GM10266 (cell line): ENCODE measurements at regions not wholly inside any gene's neighbourhood (a gene's known extent, or its start where the extent isn't known, plus 50 kb on each side); places are given as distances from the start of the nearest gene placed in this dataset.

ENCODE experiments used
- DNase-seq: peaks from one replicate; pipeline ENCODE4 v3.0.0; 2012; ENCODE audit errors: extremely low spot score
- TF ChIP-seq, protein P1 (sequence below): IDR thresholded peaks from 2 replicates; pipeline ENCODE4 v1.5.1; 2012; ENCODE audit warnings: mild to moderate bottlenecking, low read depth; ENCODE audit not compliant: control insufficient read depth, insufficient read depth; ENCODE audit errors: missing control alignments

DNA sequence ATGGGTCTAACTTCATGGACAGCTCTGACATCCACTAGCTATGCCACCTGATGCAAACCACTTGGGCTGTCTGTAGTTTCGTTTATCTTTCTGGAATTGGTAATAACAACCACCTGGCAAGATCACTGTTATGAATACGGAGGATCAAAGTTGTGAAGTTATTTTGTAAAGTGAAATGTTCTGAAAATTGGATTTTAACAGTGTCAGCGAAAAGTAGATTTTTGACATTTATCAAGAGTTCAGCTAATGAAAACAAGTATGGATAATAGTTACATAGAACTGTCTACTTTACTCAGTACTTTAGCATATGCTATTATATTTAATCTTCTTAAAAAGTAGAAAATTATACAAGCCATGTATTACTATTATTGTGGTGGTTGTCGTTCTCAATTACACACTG is 813.8 kb downstream of the RNF144A start:
- DNase-seq: no peak
- TF ChIP-seq, protein P1, sequence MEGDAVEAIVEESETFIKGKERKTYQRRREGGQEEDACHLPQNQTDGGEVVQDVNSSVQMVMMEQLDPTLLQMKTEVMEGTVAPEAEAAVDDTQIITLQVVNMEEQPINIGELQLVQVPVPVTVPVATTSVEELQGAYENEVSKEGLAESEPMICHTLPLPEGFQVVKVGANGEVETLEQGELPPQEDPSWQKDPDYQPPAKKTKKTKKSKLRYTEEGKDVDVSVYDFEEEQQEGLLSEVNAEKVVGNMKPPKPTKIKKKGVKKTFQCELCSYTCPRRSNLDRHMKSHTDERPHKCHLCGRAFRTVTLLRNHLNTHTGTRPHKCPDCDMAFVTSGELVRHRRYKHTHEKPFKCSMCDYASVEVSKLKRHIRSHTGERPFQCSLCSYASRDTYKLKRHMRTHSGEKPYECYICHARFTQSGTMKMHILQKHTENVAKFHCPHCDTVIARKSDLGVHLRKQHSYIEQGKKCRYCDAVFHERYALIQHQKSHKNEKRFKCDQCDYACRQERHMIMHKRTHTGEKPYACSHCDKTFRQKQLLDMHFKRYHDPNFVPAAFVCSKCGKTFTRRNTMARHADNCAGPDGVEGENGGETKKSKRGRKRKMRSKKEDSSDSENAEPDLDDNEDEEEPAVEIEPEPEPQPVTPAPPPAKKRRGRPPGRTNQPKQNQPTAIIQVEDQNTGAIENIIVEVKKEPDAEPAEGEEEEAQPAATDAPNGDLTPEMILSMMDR: no peak

DNA sequence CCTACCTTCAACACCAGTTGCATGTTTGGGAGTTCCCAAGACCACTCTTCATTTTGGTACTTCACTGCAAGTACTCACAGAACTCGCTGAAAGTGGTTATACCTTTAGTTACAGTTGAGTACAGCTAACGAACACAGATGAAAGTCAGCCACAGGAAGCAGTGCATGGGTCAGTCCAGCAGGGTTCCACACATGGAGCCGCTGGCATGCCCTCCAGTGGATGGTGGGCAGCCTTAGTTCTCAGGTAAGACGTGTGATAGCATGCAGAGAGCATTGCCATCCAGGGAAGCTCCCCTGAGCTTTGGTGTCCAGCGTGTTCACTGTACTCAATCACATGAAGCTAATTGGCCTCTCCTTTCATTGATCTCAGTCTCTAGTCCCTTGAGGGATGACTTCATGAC is 815.3 kb downstream of the RNF144A start:
- no peak for DNase-seq
- TF ChIP-seq, protein P1: no peak

DNA sequence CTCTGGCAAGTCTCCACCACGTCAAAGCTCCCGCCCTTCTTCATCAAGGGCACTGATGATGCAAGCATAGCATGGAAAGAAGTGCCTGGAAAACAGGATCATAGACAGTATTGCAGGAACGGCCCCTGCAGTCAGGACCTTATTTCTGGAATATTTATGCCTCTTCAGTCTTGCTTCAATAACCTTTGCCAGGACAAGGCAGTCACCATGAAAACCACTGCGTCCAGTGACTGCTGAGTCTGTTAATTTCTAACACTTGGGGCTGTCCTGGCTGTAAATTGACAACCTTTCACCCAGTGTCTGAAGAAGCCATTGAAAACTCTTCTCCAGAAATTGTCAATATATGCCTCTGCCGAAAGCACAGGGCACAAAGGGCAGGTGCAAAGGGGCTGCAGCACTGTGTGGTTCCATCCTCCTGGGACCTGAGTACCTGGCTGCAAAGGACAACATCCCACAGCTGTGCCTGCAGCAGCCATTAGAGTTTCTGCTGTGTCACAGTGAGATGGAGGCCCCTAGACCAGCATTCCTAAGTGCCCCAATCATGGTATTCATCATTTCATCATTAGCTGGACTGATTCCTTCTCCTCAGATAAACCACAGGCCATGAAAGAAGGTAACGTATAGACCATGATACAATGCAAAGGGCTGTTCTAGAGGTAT is 819.6 kb downstream of the RNF144A start:
- TF ChIP-seq, protein P1: no peak
- DNase-seq: no peak

- DNase-seq: no peak
- TF ChIP-seq, protein P1: no peak
These were observed 821.4 kb downstream of the RNF144A start for GRCh38 chr2:7738596-7738995.

DNA sequence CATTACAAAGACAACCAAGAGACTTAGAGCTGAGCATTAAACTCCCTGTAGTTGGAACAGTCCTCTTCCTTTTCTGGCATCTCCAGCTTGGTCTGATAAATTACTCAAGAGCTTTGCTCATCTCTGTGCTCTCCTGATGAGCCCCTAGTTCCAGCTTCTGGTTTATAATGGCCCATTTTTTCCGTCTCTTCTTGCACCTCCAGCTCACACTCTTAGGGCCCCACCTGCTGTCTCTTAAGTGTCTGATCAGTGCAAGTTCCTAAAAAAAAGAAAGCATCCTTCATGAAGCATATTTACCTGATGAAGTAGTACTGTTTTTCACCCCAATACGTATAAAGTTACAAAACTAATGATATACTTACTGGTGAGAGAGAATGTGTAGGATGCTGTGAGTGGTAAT is 822.9 kb downstream of the RNF144A start:
- TF ChIP-seq, protein P1: no peak
- no peak for DNase-seq

- TF ChIP-seq, protein P1: no peak
- DNase-seq: no peak
These were observed 825.1 kb downstream of the RNF144A start for GRCh38 chr2:7742301-7742700.

GRCh38 chr2:7744827-7745226 is 827.6 kb downstream of the RNF144A start:
- TF ChIP-seq, protein P1: no peak
- DNase-seq: no peak
